Epithelial cell of proximal tubule (primary cell): ENCODE measurements at regions not wholly inside any gene's neighbourhood (a gene's known extent, or its start where the extent isn't known, plus 50 kb on each side); places are given as distances from the start of the nearest gene placed in this dataset.

Source experiments
- DNase-seq: peaks from one replicate; pipeline ENCODE4 v3.0.0-alpha.2; 2011; ENCODE audit warnings: low read depth
- H3K4me3 ChIP-seq: 2 replicates; pipeline ENCODE4 v1.5.1; 2011; ENCODE audit warnings: low read depth, mild to moderate bottlenecking, low read length
- TF ChIP-seq, protein P1 (sequence below): conservative IDR thresholded peaks from 2 replicates; pipeline ENCODE4 v1.5.1; 2012; ENCODE audit warnings: low read depth, mild to moderate bottlenecking, low read length

DNA sequence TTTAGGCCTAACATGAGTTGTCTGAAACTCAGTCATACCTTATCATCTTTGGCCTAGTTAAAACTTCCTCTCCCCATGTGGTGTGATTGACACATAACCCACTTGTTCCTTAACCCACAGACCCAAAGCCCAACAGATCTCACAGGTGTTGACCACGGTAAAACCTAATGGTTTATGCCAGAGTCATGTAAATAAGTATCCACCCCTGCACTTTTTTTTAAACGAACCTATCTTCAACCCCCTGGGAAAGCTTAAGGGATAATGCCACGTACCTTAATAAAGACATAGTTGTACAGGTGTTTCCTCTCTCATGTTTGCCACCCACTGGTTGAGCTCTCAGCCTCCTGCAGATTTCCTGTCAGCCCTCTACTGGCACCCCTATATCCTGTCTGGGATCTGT, 709.3 kb upstream of the CCDC179 start:
- DNase-seq = no peak
- TF ChIP-seq, protein P1, sequence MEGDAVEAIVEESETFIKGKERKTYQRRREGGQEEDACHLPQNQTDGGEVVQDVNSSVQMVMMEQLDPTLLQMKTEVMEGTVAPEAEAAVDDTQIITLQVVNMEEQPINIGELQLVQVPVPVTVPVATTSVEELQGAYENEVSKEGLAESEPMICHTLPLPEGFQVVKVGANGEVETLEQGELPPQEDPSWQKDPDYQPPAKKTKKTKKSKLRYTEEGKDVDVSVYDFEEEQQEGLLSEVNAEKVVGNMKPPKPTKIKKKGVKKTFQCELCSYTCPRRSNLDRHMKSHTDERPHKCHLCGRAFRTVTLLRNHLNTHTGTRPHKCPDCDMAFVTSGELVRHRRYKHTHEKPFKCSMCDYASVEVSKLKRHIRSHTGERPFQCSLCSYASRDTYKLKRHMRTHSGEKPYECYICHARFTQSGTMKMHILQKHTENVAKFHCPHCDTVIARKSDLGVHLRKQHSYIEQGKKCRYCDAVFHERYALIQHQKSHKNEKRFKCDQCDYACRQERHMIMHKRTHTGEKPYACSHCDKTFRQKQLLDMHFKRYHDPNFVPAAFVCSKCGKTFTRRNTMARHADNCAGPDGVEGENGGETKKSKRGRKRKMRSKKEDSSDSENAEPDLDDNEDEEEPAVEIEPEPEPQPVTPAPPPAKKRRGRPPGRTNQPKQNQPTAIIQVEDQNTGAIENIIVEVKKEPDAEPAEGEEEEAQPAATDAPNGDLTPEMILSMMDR = no peak
- H3K4me3 ChIP-seq = no peak overlapping the region

DNA sequence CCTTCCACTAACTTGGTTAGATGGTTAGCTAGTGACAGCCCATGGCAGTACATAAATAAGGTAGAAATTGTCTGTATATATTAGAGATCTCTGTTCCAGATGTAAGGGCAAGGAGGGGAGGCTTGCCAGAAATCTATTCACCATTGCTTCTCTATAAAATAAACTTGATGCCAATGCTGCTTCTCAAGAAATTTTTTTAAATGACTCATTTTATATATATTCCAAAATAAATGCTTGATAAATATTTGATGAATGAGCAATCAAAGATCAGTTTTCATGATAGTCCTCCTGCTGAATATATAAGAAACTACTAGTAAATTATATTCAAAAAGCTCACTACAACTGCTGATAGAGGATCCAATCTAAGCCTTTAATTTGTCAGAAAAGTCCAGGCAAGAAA, 710.6 kb upstream of the CCDC179 start:
- no peak for DNase-seq
- no peak overlapping the region for H3K4me3 ChIP-seq
- TF ChIP-seq, protein P1 = no peak

DNA sequence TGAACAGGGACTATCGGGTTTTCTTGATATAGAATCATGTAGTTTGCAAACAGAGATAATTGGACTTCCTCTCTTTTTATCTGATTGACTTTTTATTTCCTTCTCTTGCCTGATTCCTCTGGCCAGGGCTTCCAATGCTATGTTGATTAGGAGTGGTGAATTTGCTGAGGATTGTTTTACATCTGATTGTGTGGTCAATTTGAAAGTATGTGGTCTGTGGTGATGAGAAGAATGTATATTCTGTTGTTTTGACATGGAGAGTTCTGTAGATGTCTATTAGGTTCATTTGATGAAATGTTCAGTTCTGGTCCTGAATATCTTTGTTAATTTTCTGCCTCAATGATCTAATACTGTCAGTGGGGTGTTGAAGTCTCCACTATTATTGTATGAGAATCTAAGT, 713.2 kb upstream of the CCDC179 start:
- no peak overlapping the region for H3K4me3 ChIP-seq
- DNase-seq = no peak
- TF ChIP-seq, protein P1 = no peak

DNA sequence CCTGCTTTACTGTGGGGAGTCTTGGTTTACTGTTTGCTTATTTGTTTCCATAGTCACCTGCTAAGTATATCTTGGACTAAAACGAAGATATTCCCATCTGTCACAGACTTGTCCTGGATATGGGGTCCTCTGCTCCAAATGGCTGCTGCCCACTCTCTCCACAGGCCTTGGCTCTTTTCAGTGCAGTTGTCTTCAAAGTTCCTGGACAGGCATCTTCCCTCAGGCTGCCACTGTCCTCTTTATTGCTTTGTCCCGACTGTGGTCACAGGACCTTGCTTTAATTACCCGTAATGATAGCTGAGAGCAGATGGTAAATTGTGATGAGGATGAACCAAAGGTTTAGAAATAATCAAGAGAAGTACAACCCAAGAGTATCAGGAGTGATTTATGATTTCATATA, 713.9 kb upstream of the CCDC179 start:
- DNase-seq = no peak
- no peak overlapping the region for H3K4me3 ChIP-seq
- TF ChIP-seq, protein P1 = no peak

DNA sequence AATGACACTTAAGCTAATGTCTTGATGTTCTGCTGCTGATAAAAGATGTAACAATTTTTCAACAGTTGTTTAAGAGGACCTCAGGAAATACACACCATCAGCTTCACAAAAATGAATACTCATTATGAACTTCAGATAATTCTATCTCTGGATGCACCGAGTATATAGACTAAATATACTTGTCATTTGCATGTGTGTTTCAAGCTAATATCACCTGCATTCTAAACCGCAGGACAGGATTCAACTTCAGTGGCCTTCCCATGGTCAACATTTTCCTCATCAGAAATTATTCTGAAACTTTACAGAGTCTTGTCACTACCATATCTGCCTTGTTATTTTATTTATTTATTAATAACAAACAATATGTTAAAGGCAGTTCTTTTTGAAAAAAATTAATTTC, 717.0 kb upstream of the CCDC179 start:
- no peak overlapping the region for H3K4me3 ChIP-seq
- DNase-seq = no peak
- TF ChIP-seq, protein P1 = no peak

DNA sequence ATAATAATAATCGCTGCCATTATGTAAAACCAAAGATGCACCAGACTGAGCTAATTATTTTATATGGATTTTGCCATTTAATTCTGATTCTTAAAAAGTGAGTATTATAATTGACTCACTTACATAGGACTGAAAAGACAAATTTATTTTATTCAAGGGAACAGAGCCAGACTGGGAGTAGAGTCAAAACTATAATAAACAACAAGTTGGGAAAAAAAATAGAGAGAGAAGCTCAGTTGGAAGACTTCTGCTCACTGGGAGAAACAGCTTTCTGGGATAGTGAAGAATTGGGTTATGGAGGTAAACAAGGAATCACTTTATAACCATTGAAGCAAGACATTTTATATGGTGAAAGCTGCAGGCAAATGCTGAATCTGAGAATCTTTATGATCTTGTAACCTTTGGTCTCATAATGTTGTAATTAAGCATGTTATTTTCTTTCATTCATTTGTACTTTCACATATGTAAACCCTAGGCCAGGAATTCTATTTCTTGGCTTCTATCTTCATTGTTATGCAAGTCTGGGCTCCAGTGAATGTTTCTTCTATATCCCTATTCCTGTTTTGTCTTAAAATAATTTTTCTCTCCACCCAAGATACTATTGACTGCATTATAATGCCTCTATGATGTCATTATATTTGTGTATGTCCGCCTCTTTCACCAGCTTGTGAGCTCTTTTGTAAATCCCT, 725.3 kb upstream of the CCDC179 start:
- no peak for DNase-seq
- no peak overlapping the region for H3K4me3 ChIP-seq
- TF ChIP-seq, protein P1 = no peak

GRCh38 chr11:23586173-23586572, 725.9 kb upstream of the CCDC179 start:
- TF ChIP-seq, protein P1 = no peak
- DNase-seq = no peak
- no peak overlapping the region for H3K4me3 ChIP-seq
